Retinal pigment epithelial cell (primary cell): ENCODE measurements at regions not wholly inside any gene's neighbourhood (a gene's known extent, or its start where the extent isn't known, plus 50 kb on each side); places are given as distances from the start of the nearest gene placed in this dataset.

Experiments
- DNase-seq: peaks from one replicate; pipeline ENCODE4 v3.0.0-alpha.2; 2010; ENCODE audit warnings: low read depth
- H3K4me3 ChIP-seq: 2 replicates; pipeline ENCODE4 v1.5.1; 2011; ENCODE audit warnings: mild to moderate bottlenecking, low read length, control low read depth, moderate library complexity
- TF ChIP-seq, protein P1 (sequence below): conservative IDR thresholded peaks from 2 replicates; pipeline ENCODE4 v1.5.1; 2011; ENCODE audit warnings: low read depth, low read length, control low read depth, inconsistent platforms

- no peak for DNase-seq
- H3K4me3 ChIP-seq: no peak overlapping the region
- TF ChIP-seq, protein P1, sequence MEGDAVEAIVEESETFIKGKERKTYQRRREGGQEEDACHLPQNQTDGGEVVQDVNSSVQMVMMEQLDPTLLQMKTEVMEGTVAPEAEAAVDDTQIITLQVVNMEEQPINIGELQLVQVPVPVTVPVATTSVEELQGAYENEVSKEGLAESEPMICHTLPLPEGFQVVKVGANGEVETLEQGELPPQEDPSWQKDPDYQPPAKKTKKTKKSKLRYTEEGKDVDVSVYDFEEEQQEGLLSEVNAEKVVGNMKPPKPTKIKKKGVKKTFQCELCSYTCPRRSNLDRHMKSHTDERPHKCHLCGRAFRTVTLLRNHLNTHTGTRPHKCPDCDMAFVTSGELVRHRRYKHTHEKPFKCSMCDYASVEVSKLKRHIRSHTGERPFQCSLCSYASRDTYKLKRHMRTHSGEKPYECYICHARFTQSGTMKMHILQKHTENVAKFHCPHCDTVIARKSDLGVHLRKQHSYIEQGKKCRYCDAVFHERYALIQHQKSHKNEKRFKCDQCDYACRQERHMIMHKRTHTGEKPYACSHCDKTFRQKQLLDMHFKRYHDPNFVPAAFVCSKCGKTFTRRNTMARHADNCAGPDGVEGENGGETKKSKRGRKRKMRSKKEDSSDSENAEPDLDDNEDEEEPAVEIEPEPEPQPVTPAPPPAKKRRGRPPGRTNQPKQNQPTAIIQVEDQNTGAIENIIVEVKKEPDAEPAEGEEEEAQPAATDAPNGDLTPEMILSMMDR: no peak
These were observed 79.0 kb downstream of the PITPNM2 start for GRCh38 chr12:123071857-123072256.

DNA sequence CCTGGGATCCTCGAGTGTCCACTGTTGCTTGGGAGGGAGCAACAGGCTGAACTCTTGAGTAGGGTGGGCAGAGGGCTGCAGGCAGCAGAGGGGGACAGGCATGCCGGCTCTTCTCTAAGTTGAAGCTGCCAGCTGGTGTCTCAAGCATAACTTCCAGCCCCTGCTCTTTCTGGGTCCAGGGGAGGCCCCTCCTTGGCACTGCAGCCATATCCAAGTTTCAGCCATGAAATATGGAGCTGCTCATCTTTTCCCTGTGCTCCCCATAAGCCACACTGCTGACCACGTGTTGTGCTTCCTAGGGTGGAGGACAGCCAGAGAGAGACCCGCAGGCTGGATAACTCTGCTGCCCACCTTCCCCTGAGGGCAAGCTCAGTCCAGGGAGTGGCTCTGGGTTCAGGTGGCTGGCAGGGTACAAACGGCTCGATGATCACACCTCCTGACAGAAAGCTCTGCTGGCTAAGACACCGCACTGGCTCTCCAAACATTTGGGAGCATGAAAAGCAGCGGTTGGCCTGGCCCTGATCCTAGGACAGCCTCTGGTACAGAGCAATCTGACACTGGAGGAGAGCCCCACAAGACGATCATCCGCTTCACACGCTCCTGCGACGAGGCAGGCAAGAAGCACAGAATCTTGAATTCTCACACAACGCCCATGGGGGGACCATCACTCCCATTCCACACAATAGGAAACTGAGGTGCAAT, 79.6 kb downstream of the PITPNM2 start:
- DNase-seq: no peak
- H3K4me3 ChIP-seq: no peak overlapping the region
- TF ChIP-seq, protein P1: no peak

DNA sequence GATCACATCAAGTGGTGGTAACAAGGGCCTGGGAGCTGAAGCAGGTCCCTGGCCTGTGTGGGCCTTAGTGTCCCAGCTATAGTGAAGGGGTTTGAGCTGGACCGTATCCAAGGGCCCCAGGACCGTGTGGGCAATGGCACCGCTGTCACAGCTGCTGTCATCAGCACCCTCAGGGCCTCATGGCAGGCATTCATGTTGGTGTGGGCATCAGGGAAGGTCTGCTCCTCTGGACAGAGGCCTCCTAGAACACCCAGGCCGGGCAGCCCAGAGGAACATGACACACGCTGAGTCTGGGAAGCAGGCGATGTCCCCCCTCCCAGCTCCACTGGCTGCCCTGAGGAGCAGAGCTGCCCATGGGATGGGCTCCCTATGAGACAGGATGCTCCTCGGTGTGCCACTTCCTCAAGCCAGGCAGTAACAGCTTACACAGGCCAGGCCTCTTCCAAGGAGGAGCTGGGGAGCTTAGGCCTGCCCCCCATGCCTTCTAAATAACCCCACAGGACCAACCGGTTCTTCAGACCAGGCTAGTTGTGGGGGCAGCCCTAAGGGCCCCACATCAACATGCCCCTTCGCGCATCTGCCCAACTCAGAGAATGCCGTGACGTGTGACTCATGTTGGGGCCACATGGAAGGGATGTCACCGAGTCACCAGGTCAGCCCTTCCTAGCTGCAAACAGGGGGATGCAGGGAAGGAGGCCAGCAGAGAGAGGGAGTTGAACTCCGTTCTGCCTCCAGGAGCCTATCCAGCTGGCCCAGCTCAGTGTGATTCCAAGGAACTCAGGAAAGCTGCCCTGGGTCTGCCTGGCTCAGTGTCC, 80.4 kb downstream of the PITPNM2 start:
- no peak for DNase-seq
- TF ChIP-seq, protein P1: no peak
- H3K4me3 ChIP-seq: no peak overlapping the region

DNA sequence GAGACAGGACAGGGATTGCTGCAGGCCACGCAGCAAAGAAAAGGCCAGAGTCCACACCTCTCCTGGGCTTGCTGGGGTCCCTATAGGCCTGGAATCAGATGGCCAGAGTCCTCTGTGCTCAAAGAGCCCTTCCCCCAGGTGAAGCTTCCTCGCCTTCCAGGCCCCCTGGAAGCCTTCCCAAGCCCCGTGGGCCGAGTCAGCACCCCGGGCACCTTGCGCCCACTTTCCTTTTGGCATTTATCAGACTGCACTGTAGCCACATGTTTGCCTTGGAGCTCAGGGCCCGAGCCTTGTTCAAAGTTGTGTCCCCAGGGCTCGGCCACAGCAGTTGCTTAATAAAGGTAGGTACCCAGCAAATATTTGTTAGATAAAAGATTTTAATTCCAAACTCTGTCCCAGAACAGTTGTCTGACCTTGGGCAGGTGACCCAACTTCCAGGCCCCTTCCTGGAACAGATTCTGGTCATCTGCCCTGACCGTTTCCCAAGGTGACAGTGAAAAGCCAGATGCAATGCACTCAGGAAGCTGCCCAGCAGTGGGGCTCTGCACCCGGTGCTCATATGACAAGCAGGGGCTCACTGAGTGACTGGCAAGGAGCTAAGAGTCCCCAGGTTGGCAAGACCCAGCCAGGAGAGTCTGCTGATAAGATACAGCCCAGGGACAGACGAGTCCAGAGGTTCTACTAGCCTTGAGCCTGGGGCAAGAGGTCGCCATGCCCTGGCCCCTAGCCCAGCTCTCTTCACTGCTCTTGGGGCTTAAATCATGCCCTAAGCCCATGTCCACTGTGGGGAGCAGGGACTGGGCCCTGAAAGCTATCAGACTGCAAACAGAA, 81.2 kb downstream of the PITPNM2 start:
- DNase-seq: no peak
- TF ChIP-seq, protein P1: no peak
- no peak overlapping the region for H3K4me3 ChIP-seq

DNA sequence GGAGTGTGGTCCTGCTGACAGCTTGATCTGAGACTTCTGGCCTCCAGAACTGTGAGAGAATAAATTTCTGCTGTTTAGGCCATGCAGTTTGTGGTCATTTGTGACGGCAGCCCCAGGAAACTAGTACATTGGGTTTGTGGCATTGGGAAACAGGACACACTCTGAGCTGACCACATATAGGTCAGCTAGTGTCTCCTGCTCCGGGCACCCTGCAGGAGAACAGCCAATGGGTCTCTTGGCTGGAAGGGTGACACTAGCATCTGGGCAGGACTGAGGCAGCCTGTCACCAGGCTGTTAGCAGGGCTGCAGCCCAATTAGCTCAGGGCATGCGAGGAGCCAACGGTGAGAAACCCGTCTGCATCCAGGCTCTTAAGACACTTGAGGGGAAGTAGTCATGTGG, 83.2 kb downstream of the PITPNM2 start:
- no peak for DNase-seq
- TF ChIP-seq, protein P1: no peak
- no peak overlapping the region for H3K4me3 ChIP-seq

DNA sequence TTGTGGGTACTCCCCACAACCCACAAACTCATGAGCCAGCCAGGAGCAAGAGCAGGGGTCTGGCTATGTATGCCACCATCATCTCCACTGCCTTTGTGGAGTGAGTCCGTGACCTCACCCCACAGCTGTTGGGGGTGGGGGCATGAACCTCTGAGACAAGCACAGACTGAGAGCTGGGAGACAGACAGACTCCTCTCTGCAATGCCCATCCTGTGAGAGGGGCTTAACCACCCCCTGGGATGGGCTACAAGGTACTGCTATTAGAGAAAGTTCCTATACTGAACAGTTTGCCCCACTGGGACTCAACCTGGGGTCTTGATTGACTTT, 84.5 kb downstream of the PITPNM2 start:
- TF ChIP-seq, protein P1: no peak
- no peak overlapping the region for H3K4me3 ChIP-seq
- no peak for DNase-seq
